Keratinocyte (primary cell): ENCODE measurements at regions not wholly inside any gene's neighbourhood (a gene's known extent, or its start where the extent isn't known, plus 50 kb on each side); places are given as distances from the start of the nearest gene placed in this dataset.

ENCODE experiments used
- DNase-seq: peaks from one replicate; pipeline ENCODE4 v3.0.0-alpha.2; 2011; ENCODE audit warnings: low read depth, missing footprints, low spot score
- FAIRE-seq: peaks from 2 replicates; lab custom pipeline; 2011; peaks lifted over from hg19 to GRCh38; lab: Jason Lieb, UNC
- H2AFZ ChIP-seq: 2 replicates; pipeline ENCODE4 v1.6.0; 2012; ENCODE audit warnings: low read length, control low read depth, inconsistent platforms; ENCODE audit not compliant: control insufficient read depth
- H3K27ac ChIP-seq: 2 replicates; pipeline ENCODE4 v1.5.1; 2011; ENCODE audit warnings: low read length; ENCODE audit not compliant: control insufficient read depth, insufficient read depth
- H3K27me3 ChIP-seq: 3 replicates; pipeline ENCODE4 v1.6.0; 2011; ENCODE audit warnings: low read length; ENCODE audit not compliant: control insufficient read depth, insufficient read depth; ENCODE audit errors: extremely low read depth
- H3K36me3 ChIP-seq, 2 experiments: 2 replicates in 1 of 2; 3 replicates in 1 of 2; pipeline ENCODE4 v1.5.1; 2011; ENCODE audit warnings: low read length in 2 of 2, mild to moderate bottlenecking in 1 of 2; ENCODE audit not compliant: control insufficient read depth in 2 of 2, insufficient read depth in 2 of 2; ENCODE audit errors: extremely low read depth in 1 of 2
- H3K4me1 ChIP-seq: 3 replicates; pipeline ENCODE4 v1.5.1; 2011; ENCODE audit warnings: low read length; ENCODE audit not compliant: control insufficient read depth, insufficient read depth; ENCODE audit errors: extremely low read depth
- H3K4me2 ChIP-seq: 3 replicates; pipeline ENCODE4 v1.6.0; 2011; ENCODE audit warnings: low read depth, low read length; ENCODE audit not compliant: control insufficient read depth, insufficient read depth; ENCODE audit errors: extremely low read depth
- H3K4me3 ChIP-seq, 3 experiments: fragments of 200-600 bp in 1 of 3; sonication (generic) in 1 of 3; 2 replicates in 2 of 3; 3 replicates in 1 of 3; pipeline ENCODE4 v1.5.1; 2011 to 2016; ENCODE audit warnings: low read length in 3 of 3, mild to moderate bottlenecking in 3 of 3, control low read depth in 2 of 3, inconsistent platforms in 1 of 3, low read depth in 1 of 3, mixed read lengths in 1 of 3, mixed run types in 1 of 3, moderate library complexity in 1 of 3; ENCODE audit not compliant: control insufficient read depth in 2 of 3, insufficient read depth in 2 of 3; ENCODE audit errors: extremely low read depth in 1 of 3
- H3K79me2 ChIP-seq: 2 replicates; pipeline ENCODE4 v1.6.0; 2012; ENCODE audit warnings: low read length; ENCODE audit not compliant: control insufficient read depth, insufficient read depth
- H3K9ac ChIP-seq: 3 replicates; pipeline ENCODE4 v1.6.0; 2011; ENCODE audit warnings: low read length; ENCODE audit not compliant: control insufficient read depth, insufficient read depth; ENCODE audit errors: extremely low read depth
- H3K9me1 ChIP-seq: 3 replicates; pipeline ENCODE4 v1.6.0; 2011; ENCODE audit warnings: low read length; ENCODE audit not compliant: control insufficient read depth, insufficient read depth; ENCODE audit errors: extremely low read depth
- H3K9me3 ChIP-seq: 2 replicates; pipeline ENCODE4 v1.5.1; 2012; ENCODE audit warnings: low read depth, low read length; ENCODE audit not compliant: control insufficient read depth
- H4K20me1 ChIP-seq: 3 replicates; pipeline ENCODE4 v1.6.0; 2011; ENCODE audit warnings: low read length; ENCODE audit not compliant: control insufficient read depth, insufficient read depth; ENCODE audit errors: extremely low read depth
- CTCF ChIP-seq, 3 experiments: IDR thresholded peaks in 1 of 3; conservative IDR thresholded peaks in 1 of 3; optimal IDR thresholded peaks in 1 of 3; 2 replicates in 2 of 3; 3 replicates in 1 of 3; pipeline versions ENCODE3 to v1.5.1; 2011; ENCODE audit warnings: low read length in 3 of 3, mild to moderate bottlenecking in 3 of 3, moderate library complexity in 2 of 3, control low read depth in 1 of 3, inconsistent platforms in 1 of 3; ENCODE audit not compliant: insufficient read depth in 2 of 3; ENCODE audit errors: extremely low read depth in 1 of 3
- EZH2 ChIP-seq: IDR thresholded peaks from one replicate; pipeline ENCODE4 v1.6.1; 2012; ENCODE audit warnings: inconsistent platforms, mild to moderate bottlenecking, low read length, moderate library complexity
- dilution Hi-C: fragments of 300-500 bp; cut with MboI; formaldehyde crosslinking; loops from one replicate; pipeline ENCODE4 v1.7.0; 2020; ENCODE audit warnings: low sequenced_read_pairs; ENCODE audit not compliant: extremely low pct_ligation_motif_present

GRCh38 chr12:107503887-107504885 lies 181.4 kb upstream of the PWP1 start:
- FAIRE-seq (no peak), DNase-seq (no peak)
- H3K79me2 ChIP-seq, result no peaks in the 10 kb centered on the region
- H4K20me1 ChIP-seq, result no peaks in the 10 kb centered on the region
- H3K36me3 ChIP-seq, result no peaks in the 10 kb centered on the region
- no peaks in the 10 kb centered on the region for H3K27me3 ChIP-seq
- no peak overlapping the region for H3K4me2 ChIP-seq
- H3K9me1 ChIP-seq, result no peaks in the 10 kb centered on the region
- no peaks in the 10 kb centered on the region for H3K4me1 ChIP-seq
- no peak for TF ChIP-seq CTCF (optimal IDR thresholded peaks at IDR 0.05 in 1 of 3, IDR thresholded peaks at IDR 0.05 in 1 of 3, conservative IDR thresholded peaks at IDR 0.05 in 1 of 3; ENCODE audit: extremely low read depth in 1 of 3, insufficient read depth in 2 of 3, low read length in 3 of 3)
- no peak for TF ChIP-seq EZH2
- no peak overlapping the region for H3K9ac ChIP-seq
- dilution Hi-C loops, result no loop called here
- no peak overlapping the region for H3K4me3 ChIP-seq
- no peak overlapping the region for H2AFZ ChIP-seq
- no peak overlapping the region for H3K27ac ChIP-seq
- no peaks in the 10 kb centered on the region for H3K9me3 ChIP-seq

GRCh38 chr12:107509421-107509820 lies 176.2 kb upstream of the PWP1 start:
- no peaks in the 10 kb centered on the region for H3K9me1 ChIP-seq
- no peak overlapping the region for H2AFZ ChIP-seq
- FAIRE-seq (no peak), DNase-seq (no peak)
- H3K4me3 ChIP-seq, result no peak overlapping the region
- H3K9ac ChIP-seq, result no peak overlapping the region
- H3K27ac ChIP-seq, result no peak overlapping the region
- H4K20me1 ChIP-seq, result no peaks in the 10 kb centered on the region
- dilution Hi-C loops, result no loop called here
- no peaks in the 10 kb centered on the region for H3K27me3 ChIP-seq
- no peaks in the 10 kb centered on the region for H3K36me3 ChIP-seq
- H3K79me2 ChIP-seq, result no peaks in the 10 kb centered on the region
- TF ChIP-seq CTCF (optimal IDR thresholded peaks at IDR 0.05 in 1 of 3, IDR thresholded peaks at IDR 0.05 in 1 of 3, conservative IDR thresholded peaks at IDR 0.05 in 1 of 3; ENCODE audit: extremely low read depth in 1 of 3, insufficient read depth in 2 of 3, low read length in 3 of 3) (no peak), EZH2 (no peak)
- H3K4me2 ChIP-seq, result no peak overlapping the region
- no peaks in the 10 kb centered on the region for H3K4me1 ChIP-seq
- no peaks in the 10 kb centered on the region for H3K9me3 ChIP-seq
